NCI-H146 treated with DMSO at 0.1 percent for 48 hours (cell line): ENCODE measurements at regions not wholly inside any gene's neighbourhood (a gene's known extent, or its start where the extent isn't known, plus 50 kb on each side); places are given as distances from the start of the nearest gene placed in this dataset.
A peak's percentile ranks its signal among the peaks of the same experiment; 100 is the strongest.

ENCODE experiments used
- DNase-seq: peaks from one replicate; lab custom pipeline; 2025; ENCODE audit not compliant: unreplicated experiment; lab: John Stamatoyannopoulos, UW

GRCh38 chr21:38652396-38652795, 153.3 kb upstream of the ETS2 start:
- DNase-seq, result no peak

GRCh38 chr21:38654580-38654979, 151.1 kb upstream of the ETS2 start:
- DNase-seq, result no peak

- DNase-seq, result no peak
Measured at GRCh38 chr21:38658511-38658910, 147.2 kb upstream of the ETS2 start.

GRCh38 chr21:38659936-38660332, 145.8 kb upstream of the ETS2 start:
- DNase-seq, result no peak

GRCh38 chr21:38660333-38661196, 145.2 kb upstream of the ETS2 start:
- DNase-seq, result no peak

- no peak for DNase-seq
Measured at GRCh38 chr21:38661197-38661871, 144.4 kb upstream of the ETS2 start.

GRCh38 chr21:38661889-38662568, 143.7 kb upstream of the ETS2 start:
- no peak for DNase-seq

- DNase-seq, result no peak
Measured at GRCh38 chr21:38663282-38663681, 142.4 kb upstream of the ETS2 start.

GRCh38 chr21:38664315-38664714, 141.4 kb upstream of the ETS2 start:
- no peak for DNase-seq

- no peak for DNase-seq
Measured at GRCh38 chr21:38664841-38665240, 140.9 kb upstream of the ETS2 start.

- DNase-seq, result no peak
Measured at GRCh38 chr21:38667291-38667870, 138.3 kb upstream of the ETS2 start.

GRCh38 chr21:38668067-38668466, 137.7 kb upstream of the ETS2 start:
- no peak for DNase-seq

- no peak for DNase-seq
Measured at GRCh38 chr21:38668541-38668940, 137.2 kb upstream of the ETS2 start.

- peak; percentile 29 for DNase-seq
Measured at GRCh38 chr21:38669186-38669585, 136.5 kb upstream of the ETS2 start.

GRCh38 chr21:38670861-38671260, 134.9 kb upstream of the ETS2 start:
- DNase-seq, result no peak

- DNase-seq, result no peak
Measured at GRCh38 chr21:38671773-38672172, 134.0 kb upstream of the ETS2 start.

- DNase-seq, result no peak
Measured at GRCh38 chr21:38675182-38675824, 130.4 kb upstream of the ETS2 start.

GRCh38 chr21:38678827-38679226, 126.9 kb upstream of the ETS2 start:
- DNase-seq, result no peak

GRCh38 chr21:38679534-38679933, 126.2 kb upstream of the ETS2 start:
- no peak for DNase-seq

GRCh38 chr21:38680401-38680800, 125.3 kb upstream of the ETS2 start:
- no peak for DNase-seq

- DNase-seq, result no peak
Measured at GRCh38 chr21:38683222-38683621, 122.5 kb upstream of the ETS2 start.
